AG08395 (cell line): ENCODE measurements at regions not wholly inside any gene's neighbourhood (a gene's known extent, or its start where the extent isn't known, plus 50 kb on each side); places are given as distances from the start of the nearest gene placed in this dataset.

Experiments used
- DNase-seq: peaks from one replicate; pipeline ENCODE4 v3.0.0; 2012; ENCODE audit warnings: mixed read lengths, low spot score

- DNase-seq, result no peak
Measured at GRCh38 chr9:115209601-115210306, 91.8 kb upstream of the TNC start.

- DNase-seq, result no peak
Measured at GRCh38 chr9:115210699-115211098, 92.7 kb upstream of the TNC start.

GRCh38 chr9:115211413-115212124, 93.6 kb upstream of the TNC start:
- DNase-seq, result peak; percentile 82

GRCh38 chr9:115212125-115212605, 94.2 kb upstream of the TNC start:
- no peak for DNase-seq

GRCh38 chr9:115212832-115213231, 94.9 kb upstream of the TNC start:
- no peak for DNase-seq

- peak; percentile 84 for DNase-seq
Measured at GRCh38 chr9:115213818-115214334, 95.9 kb upstream of the TNC start.

- DNase-seq, result no peak
Measured at GRCh38 chr9:115216873-115217272, 98.9 kb upstream of the TNC start.

- DNase-seq, result no peak
Measured at GRCh38 chr9:115220319-115221005, 102.5 kb upstream of the TNC start.

GRCh38 chr9:115223471-115223870, 105.5 kb upstream of the TNC start:
- DNase-seq, result no peak

- DNase-seq, result no peak
Measured at GRCh38 chr9:115225459-115226116, 107.6 kb upstream of the TNC start.

- no peak for DNase-seq
Measured at GRCh38 chr9:115226152-115226551, 108.2 kb upstream of the TNC start.

GRCh38 chr9:115229496-115229895, 111.5 kb upstream of the TNC start:
- DNase-seq, result no peak

- no peak for DNase-seq
Measured at GRCh38 chr9:115230924-115231515, 113.1 kb upstream of the TNC start.

GRCh38 chr9:115232181-115232774, 114.3 kb upstream of the TNC start:
- DNase-seq, result no peak

- peak; percentile 81 for DNase-seq
Measured at GRCh38 chr9:115234094-115234493, 116.1 kb upstream of the TNC start.

GRCh38 chr9:115235221-115235620, 117.3 kb upstream of the TNC start:
- no peak for DNase-seq

- no peak for DNase-seq
Measured at GRCh38 chr9:115237385-115237998, 119.5 kb upstream of the TNC start.

- DNase-seq, result peak; percentile 33
Measured at GRCh38 chr9:115240676-115241075, 122.7 kb upstream of the TNC start.

GRCh38 chr9:115241641-115242040, 123.7 kb upstream of the TNC start:
- DNase-seq, result no peak

- DNase-seq, result no peak
Measured at GRCh38 chr9:115249488-115249887, 131.5 kb upstream of the TNC start.

- DNase-seq, result peak; percentile 90
Measured at GRCh38 chr9:115250621-115251032, 132.7 kb upstream of the TNC start.
